ENCODE measurements at regions not wholly inside any gene's neighbourhood (a gene's known extent, or its start where the extent isn't known, plus 50 kb on each side); places are given as distances from the start of the nearest gene placed in this dataset.
A peak's percentile ranks its signal among the peaks of the same experiment; 100 is the strongest.

DNA sequence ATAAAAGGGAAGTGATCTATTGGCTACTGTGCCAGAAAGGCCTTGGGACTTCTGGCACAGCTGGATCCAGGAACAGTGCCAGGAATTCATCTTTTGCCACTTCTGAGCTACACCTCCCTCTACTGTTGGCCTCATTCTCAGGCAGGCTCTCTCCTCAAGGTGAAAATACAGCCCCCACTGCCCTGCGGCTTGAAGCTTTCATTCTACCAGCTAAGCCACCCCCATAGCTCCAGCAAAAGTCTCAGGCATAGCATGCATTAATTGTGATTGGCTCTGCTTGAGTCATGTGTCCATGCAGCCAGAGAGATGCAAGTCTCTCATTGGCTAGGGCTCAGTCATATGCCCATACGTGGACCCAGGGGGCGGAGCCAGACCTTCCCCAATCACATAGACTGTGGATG is 142.4 kb downstream of the TPRA1 start:
- no peak overlapping the region for H3K4me3 Mint-ChIP-seq
- Histone ChIP-seq H3K18ac (ENCODE audit: insufficient read length, low read depth, low read length) (no peak overlapping the region), H2BK5ac (ENCODE audit: insufficient read length, low read length) (no peak overlapping the region), H3K27me3 (ENCODE audit: insufficient read depth, low read length) (no peaks in the 10 kb centered on the region), H3K79me2 (ENCODE audit: insufficient read depth, low read length) (no peaks in the 10 kb centered on the region), H4K5ac (ENCODE audit: insufficient read length, low read depth, low read length) (no peak overlapping the region), H3K9me3 (ENCODE audit: control insufficient read depth, low read depth, low read length) (no peaks in the 10 kb centered on the region), H3K56ac (ENCODE audit: insufficient read length, low read depth, low read length) (no peak overlapping the region), H4K91ac (ENCODE audit: insufficient read length, low read depth, low read length) (no peak overlapping the region), H3K23me2 (ENCODE audit: insufficient read length, low read depth, low read length, poor library complexity, severe bottlenecking) (no peaks in the 10 kb centered on the region), H2BK12ac (ENCODE audit: insufficient read length, low read depth, low read length) (no peak overlapping the region), H2BK15ac (ENCODE audit: low read depth, low read length) (no peak overlapping the region), H3K4me2 (ENCODE audit: insufficient read depth, insufficient read length, low read length) (no peak overlapping the region), H3K9ac (ENCODE audit: extremely low read depth, insufficient read length, low read length) (no peak overlapping the region), H3K27ac (ENCODE audit: insufficient read length, low read depth, low read length) (no peak overlapping the region), H4K20me1 (ENCODE audit: control insufficient read depth, insufficient read depth, insufficient read length) (no peaks in the 10 kb centered on the region), H3K14ac (ENCODE audit: insufficient read depth, low read length) (no peak overlapping the region), H3T11ph (ENCODE audit: low read length) (no peak overlapping the region), H2BK20ac (ENCODE audit: low read depth, low read length, poor library complexity, severe bottlenecking) (no peak overlapping the region), H2AFZ (ENCODE audit: low read length) (no peak overlapping the region), H2BK120ac (ENCODE audit: low read depth, low read length, poor library complexity, severe bottlenecking) (no peak overlapping the region), H3K4ac (ENCODE audit: low read depth, low read length) (no peak overlapping the region), H4K8ac (replicated peaks; ENCODE audit: insufficient read length, low read depth, low read length) (no peak overlapping the region), H3K4me1 (ENCODE audit: insufficient read depth, low read length) (no peaks in the 10 kb centered on the region), H3K79me1 (ENCODE audit: insufficient read depth, low read depth, low read length, poor library complexity, severe bottlenecking) (no peaks in the 10 kb centered on the region), H2AK5ac (ENCODE audit: insufficient read length, low read length) (no peak overlapping the region), H3K23ac (ENCODE audit: insufficient read length, low read depth, low read length) (no peak overlapping the region)
- no peaks in the 10 kb centered on the region for H3K9me3 Mint-ChIP-seq
- TF ChIP-seq, protein P1, sequence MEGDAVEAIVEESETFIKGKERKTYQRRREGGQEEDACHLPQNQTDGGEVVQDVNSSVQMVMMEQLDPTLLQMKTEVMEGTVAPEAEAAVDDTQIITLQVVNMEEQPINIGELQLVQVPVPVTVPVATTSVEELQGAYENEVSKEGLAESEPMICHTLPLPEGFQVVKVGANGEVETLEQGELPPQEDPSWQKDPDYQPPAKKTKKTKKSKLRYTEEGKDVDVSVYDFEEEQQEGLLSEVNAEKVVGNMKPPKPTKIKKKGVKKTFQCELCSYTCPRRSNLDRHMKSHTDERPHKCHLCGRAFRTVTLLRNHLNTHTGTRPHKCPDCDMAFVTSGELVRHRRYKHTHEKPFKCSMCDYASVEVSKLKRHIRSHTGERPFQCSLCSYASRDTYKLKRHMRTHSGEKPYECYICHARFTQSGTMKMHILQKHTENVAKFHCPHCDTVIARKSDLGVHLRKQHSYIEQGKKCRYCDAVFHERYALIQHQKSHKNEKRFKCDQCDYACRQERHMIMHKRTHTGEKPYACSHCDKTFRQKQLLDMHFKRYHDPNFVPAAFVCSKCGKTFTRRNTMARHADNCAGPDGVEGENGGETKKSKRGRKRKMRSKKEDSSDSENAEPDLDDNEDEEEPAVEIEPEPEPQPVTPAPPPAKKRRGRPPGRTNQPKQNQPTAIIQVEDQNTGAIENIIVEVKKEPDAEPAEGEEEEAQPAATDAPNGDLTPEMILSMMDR (conservative IDR thresholded peaks at IDR 0.05), result no peak
- H3K27ac Mint-ChIP-seq, result no peak overlapping the region
- peak; percentile 18 for DNase-seq
- H3K4me1 Mint-ChIP-seq, result peaks cover 8 to 11% of the 10 kb centered on the region in 2 experiments; a peak in 2 of 4 replicates
- H3K36me3 Mint-ChIP-seq (ENCODE audit: insufficient read depth in 1 of 3, low read depth in 3 of 3), result no peaks in the 10 kb centered on the region
- no CpG with 5 or more reads among the region's 3 CpGs for WGBS (ENCODE audit: extremely low coverage, insufficient read length, low lambda C conversion rate)
- peaks cover 13% of the 10 kb centered on the region for H3K27me3 Mint-ChIP-seq (ENCODE audit: low read depth)
